ENCODE measurements at regions not wholly inside any gene's neighbourhood (a gene's known extent, or its start where the extent isn't known, plus 50 kb on each side); places are given as distances from the start of the nearest gene placed in this dataset.

GRCh38 chr13:90533866-90534265 lies 813.6 kb upstream of the MIR17HG start:
- H3K27me3 Mint-ChIP-seq, result no peaks in the 10 kb centered on the region
- DNase-seq, result no peak
- H3K27ac Mint-ChIP-seq, result no peak overlapping the region
- H3K36me3 Mint-ChIP-seq (ENCODE audit: low read depth), result no peaks in the 10 kb centered on the region
- ATAC-seq, result no peak
- no peaks in the 10 kb centered on the region for H3K4me1 Mint-ChIP-seq
- no peak overlapping the region for H3K4me3 Mint-ChIP-seq
- no peaks in the 10 kb centered on the region for H3K9me3 ChIP-seq (ENCODE audit: control insufficient read depth, low read length, poor library complexity, severe bottlenecking)

GRCh38 chr13:90534617-90535370 lies 812.7 kb upstream of the MIR17HG start:
- Mint-ChIP-seq H3K27ac (no peak overlapping the region), H3K27me3 (no peaks in the 10 kb centered on the region), H3K4me3 (no peak overlapping the region), H3K4me1 (no peaks in the 10 kb centered on the region), H3K36me3 (ENCODE audit: low read depth) (no peaks in the 10 kb centered on the region)
- no peak for ATAC-seq
- DNase-seq, result no peak
- no peaks in the 10 kb centered on the region for H3K9me3 ChIP-seq (ENCODE audit: control insufficient read depth, low read length, poor library complexity, severe bottlenecking)

GRCh38 chr13:90535421-90535820 lies 812.1 kb upstream of the MIR17HG start:
- DNase-seq, result no peak
- no peak for ATAC-seq
- no peaks in the 10 kb centered on the region for H3K36me3 Mint-ChIP-seq (ENCODE audit: low read depth)

GRCh38 chr13:90538063-90538462 lies 809.4 kb upstream of the MIR17HG start:
- no peak for ATAC-seq

More at GRCh38 chr13:90535421-90535820, 812.1 kb upstream of the MIR17HG start:
- Mint-ChIP-seq H3K4me1 (no peaks in the 10 kb centered on the region), H3K4me3 (no peak overlapping the region), H3K27me3 (no peaks in the 10 kb centered on the region), H3K27ac (no peak overlapping the region)
- H3K9me3 ChIP-seq (ENCODE audit: control insufficient read depth, low read length, poor library complexity, severe bottlenecking), result no peaks in the 10 kb centered on the region

GRCh38 chr13:90541346-90541745 lies 806.1 kb upstream of the MIR17HG start:
- H3K4me3 Mint-ChIP-seq, result no peak overlapping the region
- DNase-seq (no peak), ATAC-seq (no peak)
- no peak overlapping the region for H3K27ac Mint-ChIP-seq
- H3K27me3 Mint-ChIP-seq, result no peaks in the 10 kb centered on the region
- H3K36me3 Mint-ChIP-seq (ENCODE audit: low read depth), result no peaks in the 10 kb centered on the region
- no peaks in the 10 kb centered on the region for H3K4me1 Mint-ChIP-seq
- no peaks in the 10 kb centered on the region for H3K9me3 ChIP-seq (ENCODE audit: control insufficient read depth, low read length, poor library complexity, severe bottlenecking)

More at GRCh38 chr13:90538063-90538462, 809.4 kb upstream of the MIR17HG start:
- H3K4me3 Mint-ChIP-seq, result no peak overlapping the region
- H3K9me3 ChIP-seq (ENCODE audit: control insufficient read depth, low read length, poor library complexity, severe bottlenecking), result no peaks in the 10 kb centered on the region
- no peak overlapping the region for H3K27ac Mint-ChIP-seq
- H3K36me3 Mint-ChIP-seq (ENCODE audit: low read depth), result no peaks in the 10 kb centered on the region
- DNase-seq, result no peak
- H3K4me1 Mint-ChIP-seq, result no peaks in the 10 kb centered on the region
- no peaks in the 10 kb centered on the region for H3K27me3 Mint-ChIP-seq

GRCh38 chr13:90542959-90543505 lies 804.5 kb upstream of the MIR17HG start:
- H3K4me3 Mint-ChIP-seq, result no peak overlapping the region

GRCh38 chr13:90545070-90545840 lies 802.2 kb upstream of the MIR17HG start:
- Mint-ChIP-seq H3K27ac (no peak overlapping the region), H3K36me3 (ENCODE audit: low read depth) (no peaks in the 10 kb centered on the region), H3K4me1 (no peaks in the 10 kb centered on the region), H3K4me3 (no peak overlapping the region), H3K27me3 (no peaks in the 10 kb centered on the region)
- ATAC-seq, result no peak
- no peaks in the 10 kb centered on the region for H3K9me3 ChIP-seq (ENCODE audit: control insufficient read depth, low read length, poor library complexity, severe bottlenecking)
- DNase-seq, result no peak

More at GRCh38 chr13:90542959-90543505, 804.5 kb upstream of the MIR17HG start:
- no peak for DNase-seq
- H3K4me1 Mint-ChIP-seq, result no peaks in the 10 kb centered on the region
- no peaks in the 10 kb centered on the region for H3K36me3 Mint-ChIP-seq (ENCODE audit: low read depth)
- H3K27ac Mint-ChIP-seq, result no peak overlapping the region
- H3K9me3 ChIP-seq (ENCODE audit: control insufficient read depth, low read length, poor library complexity, severe bottlenecking), result no peaks in the 10 kb centered on the region
- no peaks in the 10 kb centered on the region for H3K27me3 Mint-ChIP-seq
- ATAC-seq, result no peak

- DNase-seq, result no peak
- no peaks in the 10 kb centered on the region for H3K9me3 ChIP-seq (ENCODE audit: control insufficient read depth, low read length, poor library complexity, severe bottlenecking)
- H3K27ac Mint-ChIP-seq, result no peak overlapping the region
- ATAC-seq, result no peak
- H3K4me3 Mint-ChIP-seq, result no peak overlapping the region
- no peaks in the 10 kb centered on the region for H3K4me1 Mint-ChIP-seq
- H3K27me3 Mint-ChIP-seq, result no peaks in the 10 kb centered on the region
- H3K36me3 Mint-ChIP-seq (ENCODE audit: low read depth), result no peaks in the 10 kb centered on the region
These were observed 800.2 kb upstream of the MIR17HG start for GRCh38 chr13:90547272-90547790.

- Mint-ChIP-seq H3K27ac (no peak overlapping the region), H3K36me3 (ENCODE audit: low read depth) (no peaks in the 10 kb centered on the region)
- no peak for ATAC-seq
These were observed 796.2 kb upstream of the MIR17HG start for GRCh38 chr13:90551253-90551652.

GRCh38 chr13:90552702-90553101 lies 794.8 kb upstream of the MIR17HG start:
- no peak for DNase-seq
- Mint-ChIP-seq H3K4me1 (no peaks in the 10 kb centered on the region), H3K27ac (no peak overlapping the region), H3K4me3 (no peak overlapping the region), H3K27me3 (no peaks in the 10 kb centered on the region), H3K36me3 (ENCODE audit: low read depth) (no peaks in the 10 kb centered on the region)
- H3K9me3 ChIP-seq (ENCODE audit: control insufficient read depth, low read length, poor library complexity, severe bottlenecking), result no peaks in the 10 kb centered on the region
- no peak for ATAC-seq

More at GRCh38 chr13:90551253-90551652, 796.2 kb upstream of the MIR17HG start:
- no peak for DNase-seq
- no peaks in the 10 kb centered on the region for H3K4me1 Mint-ChIP-seq
- no peaks in the 10 kb centered on the region for H3K9me3 ChIP-seq (ENCODE audit: control insufficient read depth, low read length, poor library complexity, severe bottlenecking)
- H3K4me3 Mint-ChIP-seq, result no peak overlapping the region
- H3K27me3 Mint-ChIP-seq, result no peaks in the 10 kb centered on the region

GRCh38 chr13:90553159-90553558 lies 794.3 kb upstream of the MIR17HG start:
- Mint-ChIP-seq H3K4me3 (no peak overlapping the region), H3K4me1 (no peaks in the 10 kb centered on the region), H3K27me3 (no peaks in the 10 kb centered on the region), H3K27ac (no peak overlapping the region), H3K36me3 (ENCODE audit: low read depth) (no peaks in the 10 kb centered on the region)
- DNase-seq, result no peak
- ATAC-seq, result no peak
- H3K9me3 ChIP-seq (ENCODE audit: control insufficient read depth, low read length, poor library complexity, severe bottlenecking), result no peaks in the 10 kb centered on the region

GRCh38 chr13:90557626-90558025 lies 789.9 kb upstream of the MIR17HG start:
- Mint-ChIP-seq H3K4me3 (no peak overlapping the region), H3K4me1 (no peaks in the 10 kb centered on the region), H3K27me3 (no peaks in the 10 kb centered on the region), H3K27ac (no peak overlapping the region), H3K36me3 (ENCODE audit: low read depth) (no peaks in the 10 kb centered on the region)
- DNase-seq, result no peak
- no peak for ATAC-seq
- H3K9me3 ChIP-seq (ENCODE audit: control insufficient read depth, low read length, poor library complexity, severe bottlenecking), result no peaks in the 10 kb centered on the region

- H3K9me3 ChIP-seq (ENCODE audit: control insufficient read depth, low read length, poor library complexity, severe bottlenecking), result no peaks in the 10 kb centered on the region
- H3K36me3 Mint-ChIP-seq (ENCODE audit: low read depth), result no peaks in the 10 kb centered on the region
- H3K4me1 Mint-ChIP-seq, result no peaks in the 10 kb centered on the region
- H3K27me3 Mint-ChIP-seq, result no peaks in the 10 kb centered on the region
- H3K4me3 Mint-ChIP-seq, result no peak overlapping the region
- ATAC-seq, result no peak
- H3K27ac Mint-ChIP-seq, result no peak overlapping the region
- DNase-seq, result no peak
These were observed 785.0 kb upstream of the MIR17HG start for GRCh38 chr13:90562443-90562842.

Data from T-helper 17 cell (primary cell).